MM.1S (cell line): ENCODE measurements at regions not wholly inside any gene's neighbourhood (a gene's known extent, or its start where the extent isn't known, plus 50 kb on each side); places are given as distances from the start of the nearest gene placed in this dataset.

Experiments
- DNase-seq: peaks from one replicate; pipeline ENCODE4 v3.0.0-alpha.2; 2015
- H2AFZ ChIP-seq: fragments of 300-600 bp; sonication (generic); 2 replicates; pipeline ENCODE4 v1.6.0; 2016; ENCODE audit warnings: antibody characterized with exemption, low read length
- H3F3A ChIP-seq: fragments of 300-600 bp; sonication (generic); 2 replicates; pipeline ENCODE4 v1.6.1; 2016; ENCODE audit warnings: mild to moderate bottlenecking, antibody characterized with exemption, low read length, moderate library complexity, mixed read lengths; ENCODE audit not compliant: insufficient read depth
- H3K27ac ChIP-seq: fragments of 300-600 bp; sonication (generic); 2 replicates; pipeline ENCODE4 v1.5.1; 2016; ENCODE audit warnings: mild to moderate bottlenecking, low read length
- H3K27me3 ChIP-seq: fragments of 300-600 bp; sonication (generic); replicated peaks from 2 replicates; pipeline ENCODE4 v1.6.0; 2016; ENCODE audit warnings: low read length; ENCODE audit not compliant: insufficient read depth
- H3K36me3 ChIP-seq: fragments of 300-600 bp; sonication (generic); replicated peaks from 2 replicates; pipeline ENCODE4 v1.6.1; 2016; ENCODE audit warnings: mild to moderate bottlenecking, low read length, mixed read lengths; ENCODE audit not compliant: insufficient read depth
- H3K4me1 ChIP-seq: fragments of 300-600 bp; sonication (generic); 2 replicates; pipeline ENCODE4 v1.6.1; 2016; ENCODE audit warnings: low read length, mixed read lengths
- H3K4me2 ChIP-seq: fragments of 300-600 bp; sonication (generic); 2 replicates; pipeline ENCODE4 v1.6.0; 2016; ENCODE audit warnings: low read depth, low read length
- H3K4me3 ChIP-seq: fragments of 300-600 bp; sonication (generic); 2 replicates; pipeline ENCODE4 v1.5.1; 2016; ENCODE audit warnings: low read length, mixed read lengths
- H3K79me2 ChIP-seq: fragments of 300-600 bp; sonication (generic); 2 replicates; pipeline ENCODE4 v1.6.1; 2016; ENCODE audit warnings: mixed run types, low read length, mixed read lengths
- H3K9ac ChIP-seq: fragments of 300-600 bp; sonication (generic); 2 replicates; pipeline ENCODE4 v1.6.1; 2016; ENCODE audit warnings: low read length, mixed read lengths
- H3K9me2 ChIP-seq: fragments of 300-600 bp; sonication (generic); replicated peaks from 2 replicates; pipeline ENCODE4 v1.6.1; 2016; ENCODE audit warnings: mild to moderate bottlenecking, low read length, mixed read lengths; ENCODE audit not compliant: insufficient read depth
- H3K9me3 ChIP-seq: fragments of 300-600 bp; sonication (generic); replicated peaks from 2 replicates; pipeline ENCODE4 v1.6.1; 2016; ENCODE audit warnings: mild to moderate bottlenecking, low read length, mixed read lengths; ENCODE audit not compliant: insufficient read depth
- H4K20me1 ChIP-seq: fragments of 300-600 bp; sonication (generic); 2 replicates; pipeline ENCODE4 v1.6.1; 2016; ENCODE audit warnings: mild to moderate bottlenecking, low read length, moderate library complexity, mixed read lengths; ENCODE audit not compliant: insufficient read depth
- EZH2 ChIP-seq: fragments of 300-600 bp; sonication (generic); optimal IDR thresholded peaks from 2 replicates; pipeline ENCODE3; 2017; ENCODE audit warnings: low read depth, mild to moderate bottlenecking, antibody characterized with exemption, low read length, mixed read lengths
- EZH2phosphoT487 ChIP-seq: fragments of 300-600 bp; sonication (generic); IDR thresholded peaks from 2 replicates; pipeline ENCODE4 v1.6.1; 2018; ENCODE audit warnings: antibody characterized with exemption, low read length
- TF ChIP-seq, protein P1 (sequence below): fragments of 300-600 bp; sonication (generic); IDR thresholded peaks from 2 replicates; pipeline ENCODE4 v1.5.1; 2016; ENCODE audit warnings: antibody characterized with exemption, low read length, mixed read lengths

GRCh38 chr12:124622764-124623163, 55.4 kb upstream of the NCOR2 start:
- H3K9me2 ChIP-seq = no peaks in the 10 kb centered on the region
- TF ChIP-seq, protein P1, sequence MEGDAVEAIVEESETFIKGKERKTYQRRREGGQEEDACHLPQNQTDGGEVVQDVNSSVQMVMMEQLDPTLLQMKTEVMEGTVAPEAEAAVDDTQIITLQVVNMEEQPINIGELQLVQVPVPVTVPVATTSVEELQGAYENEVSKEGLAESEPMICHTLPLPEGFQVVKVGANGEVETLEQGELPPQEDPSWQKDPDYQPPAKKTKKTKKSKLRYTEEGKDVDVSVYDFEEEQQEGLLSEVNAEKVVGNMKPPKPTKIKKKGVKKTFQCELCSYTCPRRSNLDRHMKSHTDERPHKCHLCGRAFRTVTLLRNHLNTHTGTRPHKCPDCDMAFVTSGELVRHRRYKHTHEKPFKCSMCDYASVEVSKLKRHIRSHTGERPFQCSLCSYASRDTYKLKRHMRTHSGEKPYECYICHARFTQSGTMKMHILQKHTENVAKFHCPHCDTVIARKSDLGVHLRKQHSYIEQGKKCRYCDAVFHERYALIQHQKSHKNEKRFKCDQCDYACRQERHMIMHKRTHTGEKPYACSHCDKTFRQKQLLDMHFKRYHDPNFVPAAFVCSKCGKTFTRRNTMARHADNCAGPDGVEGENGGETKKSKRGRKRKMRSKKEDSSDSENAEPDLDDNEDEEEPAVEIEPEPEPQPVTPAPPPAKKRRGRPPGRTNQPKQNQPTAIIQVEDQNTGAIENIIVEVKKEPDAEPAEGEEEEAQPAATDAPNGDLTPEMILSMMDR = no peak
- TF ChIP-seq EZH2phosphoT487 (no peak), EZH2 (no peak)
- H3K27ac ChIP-seq = no peak overlapping the region
- H3K36me3 ChIP-seq = no peaks in the 10 kb centered on the region
- H3K4me3 ChIP-seq = no peak overlapping the region
- no peaks in the 10 kb centered on the region for H3K4me1 ChIP-seq
- no peaks in the 10 kb centered on the region for H3K27me3 ChIP-seq
- H2AFZ ChIP-seq = no peak overlapping the region
- H3K4me2 ChIP-seq = no peak overlapping the region
- no peak overlapping the region for H3K9ac ChIP-seq
- no peak for DNase-seq
- no peaks in the 10 kb centered on the region for H4K20me1 ChIP-seq
- no peaks in the 10 kb centered on the region for H3K79me2 ChIP-seq
- H3K9me3 ChIP-seq = no peaks in the 10 kb centered on the region
- no peaks in the 10 kb centered on the region for H3F3A ChIP-seq

DNA sequence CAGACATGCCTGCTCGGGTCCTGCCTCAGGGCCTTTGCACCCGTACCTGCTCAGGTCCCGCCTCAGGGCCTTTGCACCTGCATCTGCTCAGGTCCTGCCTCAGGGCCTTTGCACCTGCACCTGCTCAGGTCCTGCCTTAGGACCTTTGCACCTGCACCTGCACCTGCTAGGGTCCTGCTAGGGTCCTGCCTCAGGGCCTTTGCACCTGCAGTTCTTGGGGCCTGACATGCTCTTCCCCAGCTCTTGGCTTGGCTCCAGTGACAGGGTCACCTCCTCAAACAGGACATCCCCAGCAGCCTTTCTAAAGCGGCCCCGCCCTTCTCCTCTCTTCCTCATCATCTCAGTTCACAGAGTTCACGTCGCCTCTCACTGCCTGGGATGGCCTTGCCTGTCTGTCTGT, 54.9 kb upstream of the NCOR2 start:
- Histone ChIP-seq H3K9me3 (no peaks in the 10 kb centered on the region), H3K9ac (no peak overlapping the region), H3K27ac (no peak overlapping the region), H3K4me1 (no peaks in the 10 kb centered on the region), H3K27me3 (no peaks in the 10 kb centered on the region), H3K79me2 (no peaks in the 10 kb centered on the region), H3K4me2 (no peak overlapping the region), H3K9me2 (no peaks in the 10 kb centered on the region), H2AFZ (no peak overlapping the region), H3F3A (no peaks in the 10 kb centered on the region), H3K36me3 (no peaks in the 10 kb centered on the region), H4K20me1 (no peaks in the 10 kb centered on the region), H3K4me3 (no peak overlapping the region)
- TF ChIP-seq EZH2 = no peak
- no peak for TF ChIP-seq EZH2phosphoT487
- TF ChIP-seq, protein P1 = no peak
- DNase-seq = no peak

DNA sequence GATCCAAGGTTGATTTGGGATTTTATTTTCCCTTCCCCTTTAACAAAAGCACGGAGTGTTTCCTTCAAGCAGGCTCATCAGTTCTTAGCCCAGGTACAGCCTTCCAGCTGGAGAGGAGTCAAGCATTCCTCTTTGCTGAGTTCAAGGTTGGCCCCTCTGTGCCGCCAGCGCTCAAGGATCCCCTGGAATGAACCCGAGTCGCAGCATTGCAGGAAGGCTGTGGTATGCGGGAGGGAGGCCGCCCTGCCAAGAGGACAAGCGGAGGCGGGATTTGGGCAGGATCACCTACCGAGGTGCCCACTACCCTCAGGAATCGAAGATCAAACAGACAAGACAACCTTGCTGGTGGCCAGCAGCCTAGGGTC, 53.9 kb upstream of the NCOR2 start:
- Histone ChIP-seq H3K27me3 (no peaks in the 10 kb centered on the region), H3F3A (no peaks in the 10 kb centered on the region), H3K36me3 (no peaks in the 10 kb centered on the region), H4K20me1 (no peaks in the 10 kb centered on the region), H3K4me2 (no peak overlapping the region), H3K9me3 (no peaks in the 10 kb centered on the region), H3K79me2 (no peaks in the 10 kb centered on the region), H3K4me1 (no peaks in the 10 kb centered on the region), H3K27ac (no peak overlapping the region), H3K9ac (no peak overlapping the region), H2AFZ (no peak overlapping the region), H3K9me2 (no peaks in the 10 kb centered on the region), H3K4me3 (no peak overlapping the region)
- TF ChIP-seq, protein P1 = no peak
- no peak for TF ChIP-seq EZH2
- TF ChIP-seq EZH2phosphoT487 = no peak
- DNase-seq = no peak
